OCI-LY7 (cell line): ENCODE measurements at regions not wholly inside any gene's neighbourhood (a gene's known extent, or its start where the extent isn't known, plus 50 kb on each side); places are given as distances from the start of the nearest gene placed in this dataset.

Experiments
- BruUV-seq: library from RNA; stranded (reverse); fragments of 400-500 nt; replicated peaks from 2 replicates; lab custom pipeline; 2021; lab: Mats Ljungman, UMichigan
- CTCF ChIA-PET: fragments of 300-600 bp; sonication (Branson Sonifier 250); formaldehyde crosslinking; loops from one replicate; lab custom pipeline; 2022; ENCODE audit warnings: antibody characterized with exemption; ENCODE audit not compliant: unreplicated experiment; lab: Charles Lee
- POLR2A ChIA-PET: fragments of 300-600 bp; sonication (Branson Sonifier 250); formaldehyde crosslinking; loops from one replicate; lab custom pipeline; 2022; ENCODE audit warnings: antibody characterized with exemption; lab: Charles Lee
- DNase-seq: peaks from one replicate; pipeline ENCODE4 v3.0.0-alpha.2; 2015; ENCODE audit warnings: low spot score
- H2AFZ ChIP-seq: fragments of 200-600 bp; sonication (generic), shearing (Covaris generic); 2 replicates; pipeline ENCODE4 v1.6.1; 2014; ENCODE audit warnings: mild to moderate bottlenecking, antibody characterized with exemption, low read length, moderate library complexity
- H3K27ac ChIP-seq: fragments of 200-600 bp; sonication (generic); 2 replicates; pipeline ENCODE4 v1.5.1; 2014; ENCODE audit warnings: mixed run types, low read depth, mild to moderate bottlenecking, moderate library complexity, low read length, inconsistent platforms; ENCODE audit not compliant: poor library complexity, severe bottlenecking
- H3K36me3 ChIP-seq: fragments of 200-600 bp; sonication (generic); 2 replicates; pipeline ENCODE4 v1.6.1; 2014; ENCODE audit warnings: mild to moderate bottlenecking, antibody characterized with exemption, low read length, moderate library complexity, mixed read lengths; ENCODE audit not compliant: insufficient read depth
- H3K4me1 ChIP-seq: fragments of 200-600 bp; sonication (generic); 2 replicates; pipeline ENCODE4 v1.5.1; 2014; ENCODE audit warnings: mild to moderate bottlenecking, low read length; ENCODE audit not compliant: insufficient read depth, poor library complexity, severe bottlenecking
- H3K4me2 ChIP-seq: fragments of 200-600 bp; sonication (generic); 2 replicates; pipeline ENCODE4 v1.6.1; 2014; ENCODE audit warnings: mild to moderate bottlenecking, low read length
- H3K4me3 ChIP-seq: fragments of 200-600 bp; sonication (generic); 2 replicates; pipeline ENCODE4 v1.5.1; 2014; ENCODE audit warnings: mild to moderate bottlenecking, low read depth, low read length; ENCODE audit not compliant: poor library complexity, severe bottlenecking
- H3K79me2 ChIP-seq: fragments of 200-600 bp; sonication (generic); 2 replicates; pipeline ENCODE4 v1.6.1; 2016; ENCODE audit warnings: low read depth, mild to moderate bottlenecking, low read length, moderate library complexity, mixed read lengths; ENCODE audit not compliant: insufficient read depth
- H3K9me2 ChIP-seq: fragments of 200-600 bp; sonication (generic); 2 replicates; pipeline ENCODE4 v1.6.1; 2016; ENCODE audit warnings: mild to moderate bottlenecking, low read length, mixed read lengths; ENCODE audit not compliant: insufficient read depth
- H3K9me3 ChIP-seq: fragments of 200-600 bp; sonication (generic); 2 replicates; pipeline ENCODE4 v1.6.1; 2014; ENCODE audit warnings: mild to moderate bottlenecking, mixed run types, low read length, mixed read lengths
- H4K20me1 ChIP-seq: fragments of 200-600 bp; sonication (generic); 2 replicates; pipeline ENCODE4 v1.6.1; 2014; ENCODE audit warnings: mild to moderate bottlenecking, antibody characterized with exemption, low read length, moderate library complexity, mixed read lengths; ENCODE audit not compliant: insufficient read depth
- EZH2phosphoT487 ChIP-seq: fragments of 200-600 bp; sonication (generic); IDR thresholded peaks from 2 replicates; pipeline ENCODE4 v1.6.1; 2018; ENCODE audit warnings: low read depth, borderline replicate concordance, mild to moderate bottlenecking, mixed run types, antibody characterized with exemption, low read length, moderate library complexity, mixed read lengths
- intact Hi-C: fragments of 100-400 bp; cut with micrococcal nuclease; formaldehyde crosslinking; loops from one replicate; pipeline ENCODE4 v1.10.0; 2022; ENCODE audit not compliant: unreplicated experiment
- TF ChIP-seq, protein P1 (sequence below): fragments of 200-600 bp; sonication (generic); conservative IDR thresholded peaks from 2 replicates; pipeline ENCODE4 v1.5.1; 2014; ENCODE audit warnings: mild to moderate bottlenecking, antibody characterized with exemption, low read length, moderate library complexity, mixed read lengths

DNA sequence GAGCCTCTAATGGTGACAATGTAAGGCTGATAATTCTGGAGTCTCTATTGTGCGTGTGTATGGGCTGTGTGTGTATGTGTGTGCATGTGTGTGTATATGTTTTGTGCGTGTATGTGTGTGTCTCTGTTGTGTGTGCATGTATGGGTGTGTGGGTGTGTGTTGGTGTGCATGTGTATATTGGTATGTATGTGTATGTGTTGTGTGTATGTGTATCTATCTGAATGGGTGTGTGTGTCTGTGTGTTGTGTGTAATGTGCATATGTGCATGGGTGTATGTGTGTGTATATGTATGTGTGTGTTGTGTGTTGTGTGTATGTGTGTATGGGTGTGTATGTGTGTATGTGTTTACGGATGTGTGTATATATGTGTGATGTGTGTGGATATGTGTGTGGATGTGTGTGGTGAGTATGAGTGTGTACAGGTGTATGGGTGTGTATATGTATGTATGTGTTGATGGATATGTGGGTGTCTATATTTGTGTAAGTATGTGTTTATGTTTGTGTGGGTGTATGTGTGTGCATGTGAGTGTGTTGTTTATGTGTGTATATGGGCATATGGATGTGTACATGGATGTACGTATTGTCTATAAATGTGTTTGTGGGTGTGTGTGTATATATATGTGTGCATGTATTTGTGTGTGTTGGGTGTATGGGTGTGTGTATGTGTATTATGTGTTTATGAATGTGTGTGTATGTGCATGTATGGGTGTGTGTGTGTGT, 366.7 kb downstream of the UQCRFS1 start:
- BruUV-seq, result no TSS peak
- DNase-seq, result no peak
- Histone ChIP-seq H3K4me3 (no peak overlapping the region), H3K36me3 (no peaks in the 10 kb centered on the region), H3K4me2 (no peak overlapping the region), H3K27ac (no peak overlapping the region), H3K4me1 (no peaks in the 10 kb centered on the region), H3K79me2 (no peaks in the 10 kb centered on the region), H3K9me3 (no peaks in the 10 kb centered on the region), H3K9me2 (no peaks in the 10 kb centered on the region), H4K20me1 (no peaks in the 10 kb centered on the region), H2AFZ (no peak overlapping the region)
- POLR2A ChIA-PET, result no interaction called here
- intact Hi-C loops, result no loop called here
- TF ChIP-seq EZH2phosphoT487, result no peak
- TF ChIP-seq, protein P1, sequence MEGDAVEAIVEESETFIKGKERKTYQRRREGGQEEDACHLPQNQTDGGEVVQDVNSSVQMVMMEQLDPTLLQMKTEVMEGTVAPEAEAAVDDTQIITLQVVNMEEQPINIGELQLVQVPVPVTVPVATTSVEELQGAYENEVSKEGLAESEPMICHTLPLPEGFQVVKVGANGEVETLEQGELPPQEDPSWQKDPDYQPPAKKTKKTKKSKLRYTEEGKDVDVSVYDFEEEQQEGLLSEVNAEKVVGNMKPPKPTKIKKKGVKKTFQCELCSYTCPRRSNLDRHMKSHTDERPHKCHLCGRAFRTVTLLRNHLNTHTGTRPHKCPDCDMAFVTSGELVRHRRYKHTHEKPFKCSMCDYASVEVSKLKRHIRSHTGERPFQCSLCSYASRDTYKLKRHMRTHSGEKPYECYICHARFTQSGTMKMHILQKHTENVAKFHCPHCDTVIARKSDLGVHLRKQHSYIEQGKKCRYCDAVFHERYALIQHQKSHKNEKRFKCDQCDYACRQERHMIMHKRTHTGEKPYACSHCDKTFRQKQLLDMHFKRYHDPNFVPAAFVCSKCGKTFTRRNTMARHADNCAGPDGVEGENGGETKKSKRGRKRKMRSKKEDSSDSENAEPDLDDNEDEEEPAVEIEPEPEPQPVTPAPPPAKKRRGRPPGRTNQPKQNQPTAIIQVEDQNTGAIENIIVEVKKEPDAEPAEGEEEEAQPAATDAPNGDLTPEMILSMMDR, result no peak
- CTCF ChIA-PET, result no interaction called here

DNA sequence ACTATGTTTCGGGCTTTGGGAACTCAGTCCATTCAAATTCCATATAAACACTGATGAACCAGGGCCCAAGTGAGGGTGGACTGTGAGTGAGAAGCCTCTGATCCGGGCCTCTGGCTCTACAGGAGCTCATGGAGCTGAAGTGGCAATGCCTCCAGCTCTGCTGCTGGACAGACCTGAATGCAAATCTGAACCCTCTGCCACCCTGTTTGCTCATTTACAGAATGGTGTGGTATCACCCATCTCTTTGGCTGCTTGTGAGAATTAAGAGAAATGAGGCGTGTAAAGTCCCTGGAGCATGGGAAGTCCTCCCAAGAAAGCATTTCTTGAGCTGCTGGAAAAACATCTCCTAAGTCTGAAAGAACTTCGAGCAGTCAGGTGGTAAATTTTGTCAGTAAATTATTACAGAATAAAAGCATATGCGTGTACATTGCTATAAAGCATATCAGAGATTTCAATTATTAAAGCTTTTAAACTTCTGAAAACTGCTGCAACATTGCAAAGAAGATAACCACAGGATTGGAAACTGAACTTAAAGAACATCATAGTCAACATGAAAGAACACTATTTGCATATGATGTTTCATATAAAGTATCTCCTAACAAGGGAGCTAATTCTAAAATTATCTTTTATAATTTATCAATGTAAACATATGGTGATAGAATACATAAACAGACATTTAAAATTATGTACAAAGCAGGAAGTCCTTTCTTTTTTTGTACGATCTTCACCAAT, 369.0 kb downstream of the UQCRFS1 start:
- ChIA-PET CTCF (no interaction called here), POLR2A (no interaction called here)
- Histone ChIP-seq H4K20me1 (no peaks in the 10 kb centered on the region), H3K9me2 (no peaks in the 10 kb centered on the region), H3K4me3 (no peak overlapping the region), H2AFZ (no peak overlapping the region), H3K27ac (no peak overlapping the region), H3K4me1 (no peaks in the 10 kb centered on the region), H3K9me3 (no peaks in the 10 kb centered on the region), H3K79me2 (no peaks in the 10 kb centered on the region), H3K36me3 (no peaks in the 10 kb centered on the region), H3K4me2 (no peak overlapping the region)
- DNase-seq, result no peak
- TF ChIP-seq, protein P1, result no peak
- no peak for TF ChIP-seq EZH2phosphoT487
- intact Hi-C loops, result no loop called here
- BruUV-seq, result no TSS peak

DNA sequence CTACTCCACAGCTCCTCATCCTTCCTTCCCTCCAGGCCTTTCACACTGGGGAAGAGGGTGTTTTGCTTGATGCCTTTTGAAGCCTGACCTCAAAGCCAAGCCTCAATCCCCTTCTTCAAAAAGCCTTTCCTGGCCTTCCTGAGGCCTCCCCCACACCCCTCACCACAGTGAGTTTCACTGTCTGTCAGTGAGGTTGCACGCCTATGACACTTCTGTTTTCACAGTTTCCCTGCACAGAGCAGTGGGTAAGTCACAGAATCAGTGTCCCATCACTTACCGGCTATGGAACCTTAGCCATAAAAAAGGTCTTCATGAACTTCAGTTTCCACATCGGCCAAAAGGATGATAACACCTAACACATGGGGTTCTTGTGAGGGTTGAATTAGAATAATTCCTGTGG, 371.4 kb downstream of the UQCRFS1 start:
- H3K9me3 ChIP-seq, result no peaks in the 10 kb centered on the region
- TF ChIP-seq EZH2phosphoT487, result no peak
- TF ChIP-seq, protein P1, result no peak
- H3K9me2 ChIP-seq, result no peaks in the 10 kb centered on the region
- H3K79me2 ChIP-seq, result no peaks in the 10 kb centered on the region
- no peak overlapping the region for H2AFZ ChIP-seq
- no peak overlapping the region for H3K4me2 ChIP-seq
- no TSS peak for BruUV-seq
- no peak overlapping the region for H3K27ac ChIP-seq
- DNase-seq, result no peak
- H4K20me1 ChIP-seq, result no peaks in the 10 kb centered on the region
- ChIA-PET CTCF (no interaction called here), POLR2A (interaction anchor here (0.6 kb wide), 1 partner anchor 160 kb away, joined by 4 read pairs; no protein-coding TSS in a partner anchor)
- H3K4me1 ChIP-seq, result no peaks in the 10 kb centered on the region
- H3K4me3 ChIP-seq, result no peak overlapping the region
- H3K36me3 ChIP-seq, result no peaks in the 10 kb centered on the region
- intact Hi-C loops, result no loop called here
